ENCODE measurements at regions not wholly inside any gene's neighbourhood (a gene's known extent, or its start where the extent isn't known, plus 50 kb on each side); places are given as distances from the start of the nearest gene placed in this dataset.
A peak's percentile ranks its signal among the peaks of the same experiment; 100 is the strongest.

DNA sequence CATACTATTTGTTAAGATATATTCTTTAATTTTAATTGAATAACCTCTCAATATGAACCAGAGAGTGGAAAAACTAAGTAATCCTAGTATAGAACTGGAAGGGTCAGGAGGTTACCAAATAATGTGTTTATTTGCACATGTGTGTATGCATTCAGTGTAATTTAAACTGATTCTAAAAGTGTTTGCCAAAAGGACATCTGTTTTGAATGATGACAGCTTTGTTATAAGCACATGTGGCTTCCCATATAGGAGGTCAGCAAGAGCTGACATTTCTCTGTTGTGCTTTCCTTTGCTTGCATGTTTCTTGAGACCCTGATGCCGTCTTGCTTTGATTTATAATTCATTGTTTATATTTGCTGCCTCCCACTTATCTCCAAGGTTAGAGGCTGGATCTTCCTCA is 383.4 kb downstream of the BRINP1 start:
- DNase-seq = no peak

DNA sequence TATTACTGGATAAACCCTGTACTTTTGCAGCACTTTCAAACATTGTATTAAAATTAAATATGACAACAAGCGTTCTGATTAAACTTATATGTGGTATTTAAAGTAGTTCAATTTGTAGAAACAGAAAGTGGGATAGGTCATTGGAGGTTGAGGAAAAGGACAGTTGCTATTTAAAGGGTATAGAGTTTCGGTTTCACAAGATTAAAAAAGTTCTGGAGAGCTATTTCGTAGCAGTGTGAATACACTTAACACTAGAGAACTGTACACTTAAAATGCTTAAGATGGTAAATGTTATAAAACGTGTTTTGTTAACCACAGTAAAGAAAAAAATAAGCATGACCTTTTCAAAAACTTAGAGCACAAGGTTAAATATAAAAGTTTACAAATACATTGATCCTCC is 382.1 kb downstream of the BRINP1 start:
- no peak for DNase-seq

DNA sequence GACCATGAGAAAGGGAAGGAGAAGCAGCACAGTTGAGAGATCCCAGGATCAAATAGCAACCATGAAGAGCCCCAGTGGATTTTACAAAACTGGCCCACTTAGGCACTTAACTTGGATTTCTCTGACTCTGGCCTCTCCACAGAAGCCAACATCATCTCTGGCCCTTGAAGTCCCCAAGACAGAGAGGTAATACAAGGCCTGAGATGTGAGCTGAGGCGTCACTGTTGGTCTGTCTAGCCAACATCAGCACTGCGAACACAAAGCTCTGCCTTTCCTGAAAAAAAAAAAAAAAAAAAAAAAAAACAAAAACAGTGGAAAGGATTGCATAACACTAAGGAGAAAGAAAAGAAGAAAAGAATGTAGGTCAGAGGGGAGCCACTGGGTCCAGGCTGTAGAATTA is 378.3 kb downstream of the BRINP1 start:
- DNase-seq = no peak

DNA sequence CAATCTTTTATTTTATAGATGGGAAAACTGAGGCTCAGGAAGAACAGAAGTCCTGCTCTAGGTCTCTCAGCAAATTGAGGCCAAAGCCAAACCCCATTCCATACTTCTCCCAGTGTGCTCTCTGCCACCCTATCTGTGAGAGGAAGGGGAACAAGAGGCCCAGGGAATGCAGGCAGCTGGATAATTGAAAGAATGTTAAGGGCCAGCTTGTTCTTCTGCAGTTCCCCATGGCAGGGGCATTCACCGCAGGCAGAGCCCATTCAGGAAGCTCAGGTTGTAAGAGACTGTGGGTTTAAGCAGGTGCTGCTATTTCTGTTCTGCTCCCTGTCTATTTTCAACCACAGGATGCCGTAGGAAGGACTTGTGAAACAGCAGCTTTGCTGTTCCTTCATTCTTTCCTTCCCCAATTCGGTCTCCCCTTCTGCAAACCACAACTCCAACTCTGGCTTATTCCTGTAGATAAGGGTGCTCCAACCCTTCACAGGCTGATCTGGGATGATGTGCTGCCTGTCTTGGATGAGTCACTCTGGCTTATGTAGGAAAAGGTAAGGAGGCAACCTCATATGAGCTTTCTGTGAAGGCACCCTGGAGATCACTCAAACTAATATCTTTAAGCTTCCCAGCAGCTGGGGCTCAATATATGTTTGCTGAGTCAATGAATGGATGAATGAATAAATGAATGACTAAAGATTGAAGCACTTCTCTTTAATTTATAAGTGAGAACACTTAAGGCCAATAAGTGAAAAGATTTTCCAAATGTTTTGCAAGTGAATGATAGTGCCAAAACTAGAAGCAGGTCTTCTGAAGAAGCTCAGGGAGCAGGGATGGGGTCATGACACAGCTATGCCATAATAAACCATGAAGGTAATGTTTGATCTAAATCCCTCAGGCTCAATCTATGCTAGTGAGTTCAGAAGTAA is 377.6 kb downstream of the BRINP1 start:
- no peak for DNase-seq

DNA sequence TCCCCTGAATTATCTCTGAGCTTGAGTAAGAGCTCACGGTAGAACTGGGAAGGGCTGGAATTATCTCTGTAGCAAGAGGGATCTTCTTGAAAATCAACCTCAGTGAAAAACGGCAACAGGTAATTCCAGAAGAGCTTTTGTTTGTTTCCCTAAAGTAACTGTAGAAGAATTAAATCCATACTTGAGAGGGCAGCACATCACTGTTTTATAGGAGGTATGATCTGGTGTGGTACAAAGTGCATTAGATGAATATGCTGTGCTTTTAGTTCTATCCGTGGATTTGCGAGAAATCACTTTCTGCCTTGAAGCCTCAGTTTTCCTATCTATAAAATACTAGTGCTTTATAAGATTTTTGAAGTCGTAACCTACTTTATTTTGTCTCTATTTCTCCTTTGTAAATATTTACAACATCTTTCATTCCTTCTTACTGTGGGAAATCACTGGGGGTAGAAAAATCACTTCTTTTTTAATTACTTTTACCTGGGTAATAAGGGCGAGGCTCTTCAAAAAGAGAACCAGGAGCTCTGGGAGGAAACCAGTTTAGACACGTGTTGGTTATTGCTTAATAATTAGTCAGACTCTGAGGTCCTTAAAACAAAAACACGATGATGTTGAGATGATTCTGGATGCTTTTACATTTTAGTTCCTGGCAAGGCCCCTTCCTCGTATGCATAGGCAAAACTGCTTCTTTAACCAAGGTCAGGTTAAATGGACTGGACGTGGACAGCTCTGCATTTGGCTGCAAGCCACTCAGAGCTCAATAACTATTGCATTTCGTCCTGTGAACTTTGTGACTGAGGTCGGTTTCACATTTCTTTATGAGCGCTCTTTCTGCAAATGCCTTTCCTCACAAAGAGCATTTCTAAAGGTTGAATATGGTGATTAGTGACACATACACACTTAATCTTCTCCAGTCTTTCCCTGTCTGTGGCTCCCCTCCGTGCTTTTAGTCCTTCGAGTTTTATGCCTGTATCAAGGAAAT is 376.1 kb downstream of the BRINP1 start:
- DNase-seq = no peak

DNA sequence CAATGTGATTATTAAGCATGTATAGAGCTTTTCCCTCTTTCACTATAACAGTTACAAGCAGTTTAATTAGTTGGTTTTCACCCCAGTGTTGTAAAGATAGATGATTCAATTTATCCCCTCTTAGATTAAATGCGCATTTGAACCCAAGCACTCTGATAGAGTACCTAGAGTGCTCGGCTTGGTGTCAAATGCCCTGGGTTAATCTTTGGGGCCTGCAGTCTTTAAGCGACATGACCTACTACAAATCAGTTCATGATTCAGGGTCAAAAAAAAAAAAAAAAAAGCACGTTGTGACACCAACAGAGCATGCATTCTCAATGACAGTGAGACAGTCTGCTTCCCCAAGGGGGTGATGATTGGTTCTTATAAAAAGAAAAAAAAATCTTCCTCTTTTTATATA is 375.3 kb downstream of the BRINP1 start:
- DNase-seq = no peak

DNA sequence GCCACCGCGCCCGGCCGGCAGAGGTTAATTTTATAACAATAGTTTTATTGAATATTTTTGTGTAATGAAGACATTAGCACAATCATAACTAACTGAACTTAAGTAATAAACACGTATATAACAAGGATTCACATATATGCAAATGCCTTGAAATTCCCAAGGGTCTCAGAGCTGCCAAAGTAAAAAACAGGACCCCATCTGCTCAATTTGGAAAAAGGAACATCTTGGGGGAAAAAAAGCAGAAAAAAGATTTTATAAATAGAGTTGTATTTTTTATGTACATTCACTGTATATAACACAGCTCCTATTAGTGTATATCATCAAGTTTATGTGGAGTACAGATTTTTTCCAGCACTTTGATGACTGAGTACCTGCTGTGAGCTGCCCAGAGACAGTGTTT is 366.7 kb downstream of the BRINP1 start:
- no peak for DNase-seq

DNA sequence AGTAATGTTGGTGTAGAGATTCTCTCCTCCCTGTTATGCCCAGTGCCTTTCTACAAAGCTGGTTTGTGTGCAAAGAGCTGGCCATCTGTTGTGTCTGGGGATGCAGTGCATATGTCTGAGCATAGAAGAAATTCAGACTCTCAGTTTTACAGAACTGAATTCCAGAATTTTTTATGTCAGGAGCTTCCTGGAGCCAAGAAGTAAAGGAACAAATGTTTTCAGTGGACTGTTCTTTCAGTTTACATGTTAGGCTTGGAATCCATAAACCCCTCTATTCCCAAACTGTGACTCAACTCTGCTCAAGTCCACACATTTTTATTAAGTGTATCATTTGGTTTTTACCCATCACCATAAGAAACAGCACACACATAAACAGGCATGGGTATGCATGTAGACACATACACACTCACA is 366.0 kb downstream of the BRINP1 start:
- DNase-seq = no peak

DNA sequence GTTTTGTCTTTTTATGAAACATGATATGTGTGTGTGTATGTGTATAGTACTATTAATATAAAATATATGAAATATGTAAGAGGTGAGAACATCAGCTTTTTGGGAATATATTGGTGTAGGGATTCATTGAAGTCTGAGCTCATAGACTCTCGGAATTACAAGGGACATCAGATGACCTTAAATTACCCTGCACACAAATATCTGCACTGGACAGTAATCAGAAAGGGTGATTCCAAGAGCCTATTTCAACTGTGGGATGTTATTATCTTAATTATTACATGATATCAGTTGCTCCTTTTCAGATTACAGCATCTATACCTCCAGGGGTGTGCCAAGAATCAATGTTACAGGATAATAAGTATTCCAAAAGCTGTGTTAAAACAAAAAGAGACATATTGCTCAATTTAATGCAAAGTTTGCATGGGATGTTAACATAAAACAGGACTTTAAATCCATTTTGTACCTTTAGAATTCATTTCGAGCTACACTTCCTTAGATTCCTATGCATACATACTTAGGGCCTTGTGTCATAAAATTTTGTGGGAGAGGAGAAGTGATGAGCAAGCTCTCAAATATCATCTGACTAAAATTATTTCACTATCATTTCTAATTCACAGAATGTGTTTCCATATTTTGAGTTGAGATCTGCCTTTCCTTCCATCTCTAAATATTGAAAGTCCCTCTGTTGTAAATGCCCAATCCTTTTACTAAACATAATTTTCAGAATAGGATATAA is 365.2 kb downstream of the BRINP1 start:
- peak; percentile 33 for DNase-seq

DNA sequence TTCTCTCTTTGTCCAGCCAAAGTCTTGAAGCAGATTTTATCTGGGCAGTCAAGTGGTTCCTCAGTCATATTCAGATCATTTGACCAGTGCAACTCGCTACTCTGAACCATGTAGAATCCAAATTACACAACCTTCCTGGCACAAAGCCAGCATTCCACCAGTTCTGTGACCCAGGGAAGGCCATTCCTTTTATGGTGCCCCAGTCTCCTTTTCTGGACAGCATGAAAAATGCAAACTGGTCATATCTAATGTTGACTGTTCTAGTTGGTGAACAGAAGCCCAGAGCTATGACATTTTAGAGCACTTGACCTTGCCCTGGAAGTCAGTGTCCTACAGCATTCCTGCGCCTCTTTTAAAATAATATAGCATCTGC is 364.6 kb downstream of the BRINP1 start:
- DNase-seq = peak; percentile 73

DNA sequence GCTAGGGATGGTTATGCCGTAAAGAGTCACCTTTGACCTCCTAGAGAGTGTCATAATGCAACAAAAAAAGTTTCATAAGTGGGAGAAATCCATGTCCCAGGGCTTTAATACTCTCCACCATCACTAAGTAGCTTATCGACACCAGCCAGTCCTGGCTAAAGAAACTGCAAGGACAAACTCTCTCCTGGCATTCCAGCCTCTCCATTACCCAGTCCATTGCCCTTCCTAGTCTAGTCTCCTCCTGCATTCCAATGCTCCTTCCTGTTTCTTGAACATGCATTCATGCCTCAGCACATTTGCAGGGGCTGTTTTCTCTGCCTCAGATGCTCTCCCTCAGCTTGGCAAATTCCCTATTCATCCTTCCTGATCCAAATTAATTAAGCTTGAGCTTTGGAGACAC is 364.1 kb downstream of the BRINP1 start:
- DNase-seq = no peak

DNA sequence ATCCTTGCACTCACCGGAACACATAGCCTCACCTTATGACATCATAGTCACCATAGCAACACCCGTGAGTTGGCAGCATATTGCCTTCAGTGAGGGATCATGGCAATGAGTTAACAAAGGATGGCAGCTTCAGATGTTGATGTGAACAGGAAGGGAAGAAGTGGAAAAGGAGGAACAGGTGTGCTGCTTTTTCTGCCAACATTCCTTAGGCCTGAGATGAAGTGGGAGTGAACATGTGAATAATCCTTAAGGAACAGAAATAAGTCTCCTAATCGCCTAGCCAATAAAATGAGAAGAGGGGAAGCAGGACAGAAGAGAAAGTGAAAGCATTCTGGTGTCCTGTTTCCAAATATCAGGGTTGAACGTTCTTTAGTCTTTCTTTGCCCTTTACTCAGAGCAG is 360.0 kb downstream of the BRINP1 start:
- no peak for DNase-seq

DNA sequence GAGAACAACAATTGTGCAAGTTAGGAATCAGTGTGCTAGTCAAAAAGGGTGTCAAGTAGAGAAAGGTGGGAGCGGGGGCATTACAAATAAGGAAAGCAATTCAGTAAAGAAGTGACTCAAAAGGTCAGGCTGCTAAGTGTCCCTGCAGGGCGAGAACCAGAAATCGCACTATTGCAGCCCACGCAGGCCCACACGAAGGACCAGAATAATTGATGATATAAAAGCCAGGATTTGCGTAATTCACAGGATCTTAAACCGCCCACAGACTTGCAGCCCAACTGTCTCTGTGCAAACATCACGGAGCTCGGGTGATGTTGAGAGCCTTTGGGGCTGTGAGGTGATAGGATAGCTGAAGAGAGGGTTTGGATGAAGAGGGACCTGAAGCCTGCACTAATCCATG is 349.0 kb downstream of the BRINP1 start:
- no peak for DNase-seq

DNA sequence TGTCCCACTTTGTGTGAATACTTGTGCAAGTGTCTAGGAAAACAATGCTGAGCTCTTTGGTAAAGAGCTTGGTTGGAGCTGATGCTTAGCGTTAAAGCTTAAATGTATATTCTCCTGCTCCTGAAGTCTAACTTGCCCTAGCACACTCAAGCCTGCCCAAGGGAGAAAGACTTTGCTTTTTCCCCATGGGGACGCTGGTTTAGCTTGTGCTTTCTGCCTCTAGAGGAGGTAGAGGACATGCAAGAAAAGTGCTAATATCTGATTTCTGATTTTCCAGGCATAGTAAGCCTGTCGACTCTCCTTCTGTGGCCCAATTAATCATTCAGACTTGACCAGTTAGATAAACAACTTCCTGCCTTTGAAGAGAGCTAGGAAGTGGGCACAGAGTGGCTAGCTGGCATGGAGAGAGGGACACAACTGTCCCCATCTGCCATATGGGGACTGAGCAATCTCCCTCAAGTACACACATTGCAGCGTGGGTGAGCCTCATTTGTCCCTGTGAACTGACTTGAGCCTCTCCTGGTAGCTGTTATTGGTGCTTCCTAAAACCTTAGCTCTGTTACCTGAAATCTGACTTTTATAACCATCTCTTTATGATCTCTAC is 348.4 kb downstream of the BRINP1 start:
- DNase-seq = no peak

DNA sequence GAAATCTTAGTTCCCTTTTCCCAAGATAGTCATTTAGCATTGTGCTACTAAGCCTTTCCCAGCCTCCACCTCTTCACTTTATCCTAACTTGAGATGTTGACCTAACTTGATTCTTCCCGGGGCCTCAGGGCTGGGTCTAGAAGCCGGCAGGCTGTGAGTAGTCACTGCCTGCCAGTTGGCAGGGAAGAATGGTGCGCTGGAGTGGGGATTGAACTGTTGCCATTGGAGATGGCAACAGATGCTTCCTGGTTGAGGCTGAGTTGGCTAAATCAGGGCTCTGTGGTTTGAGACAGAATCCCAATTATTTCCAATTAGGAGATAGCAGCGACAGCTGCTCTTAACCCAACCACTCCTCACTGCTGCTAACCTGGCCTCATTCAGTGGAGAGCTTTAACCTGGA is 343.1 kb downstream of the BRINP1 start:
- DNase-seq = no peak

DNA sequence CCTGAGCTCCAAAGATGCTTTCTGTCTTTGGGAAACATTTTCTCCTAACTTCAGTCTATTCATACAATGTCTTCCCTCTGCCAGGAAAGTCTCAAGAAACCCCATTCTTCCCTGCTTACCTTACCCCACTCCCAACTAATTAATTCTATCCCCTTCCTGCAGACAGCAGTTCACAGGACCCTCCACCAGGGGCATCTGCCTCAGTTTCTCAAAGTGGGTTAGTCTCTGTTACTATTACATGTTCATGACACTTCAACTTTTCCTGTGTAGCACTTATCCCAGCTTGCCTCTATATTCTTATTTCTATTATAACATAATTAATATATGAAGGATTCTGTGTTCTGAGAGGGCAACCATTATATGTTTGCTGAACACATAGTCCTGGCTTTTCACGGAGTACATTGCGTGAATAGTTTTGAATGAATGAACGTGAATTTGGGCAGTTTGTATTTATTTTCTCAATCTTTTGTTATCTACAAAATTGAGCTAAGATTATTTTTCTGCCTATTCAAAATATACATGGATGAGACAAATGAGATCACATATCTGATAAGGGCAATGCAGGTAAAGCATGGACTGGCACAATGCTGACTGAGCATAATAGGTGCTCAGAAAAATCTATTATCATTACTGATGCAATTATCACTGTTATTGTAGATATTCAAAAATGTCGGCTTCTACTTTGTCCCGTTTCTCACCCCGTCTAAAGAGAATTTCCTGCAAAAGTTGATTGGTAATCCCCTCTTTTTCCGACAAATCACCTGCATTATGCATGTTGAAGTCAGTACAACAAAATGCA is 341.1 kb downstream of the BRINP1 start:
- no peak for DNase-seq

DNA sequence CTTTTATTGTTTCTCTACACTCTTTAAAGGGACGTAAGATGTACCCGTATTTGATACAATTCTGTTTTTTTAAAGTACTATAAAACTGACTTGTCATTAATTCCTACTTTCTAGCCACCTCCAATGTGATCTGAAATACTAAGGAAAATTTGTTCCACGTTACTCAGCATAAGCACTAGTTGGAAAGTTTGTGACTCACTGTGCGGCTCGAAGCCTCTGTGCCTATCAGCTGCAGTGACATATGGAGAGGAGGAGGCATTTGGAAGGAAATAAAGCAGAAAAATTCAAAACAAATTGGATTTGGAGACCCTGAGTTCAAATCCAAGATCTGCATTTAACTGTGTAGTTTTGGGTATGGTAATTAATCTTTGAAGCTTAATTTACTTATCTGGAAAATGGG is 339.3 kb downstream of the BRINP1 start:
- DNase-seq = no peak

DNA sequence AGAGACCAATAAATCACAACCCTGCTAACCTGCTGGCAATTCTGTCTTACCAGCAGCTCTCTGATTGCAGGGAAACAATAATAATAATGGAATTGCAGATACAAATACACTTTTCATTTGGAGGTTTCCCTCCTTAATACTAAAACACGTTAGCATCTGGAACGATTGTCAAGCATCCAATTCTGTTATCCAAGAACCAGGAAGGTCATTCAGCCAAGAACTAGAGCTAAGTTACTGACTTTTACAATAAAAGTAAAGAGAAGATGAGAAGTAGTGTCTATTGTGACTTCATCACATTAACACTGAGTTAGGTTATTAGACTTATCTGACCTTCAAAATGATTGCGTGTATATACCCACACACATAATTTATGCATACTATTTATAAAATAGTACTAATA is 335.6 kb downstream of the BRINP1 start:
- no peak for DNase-seq

DNA sequence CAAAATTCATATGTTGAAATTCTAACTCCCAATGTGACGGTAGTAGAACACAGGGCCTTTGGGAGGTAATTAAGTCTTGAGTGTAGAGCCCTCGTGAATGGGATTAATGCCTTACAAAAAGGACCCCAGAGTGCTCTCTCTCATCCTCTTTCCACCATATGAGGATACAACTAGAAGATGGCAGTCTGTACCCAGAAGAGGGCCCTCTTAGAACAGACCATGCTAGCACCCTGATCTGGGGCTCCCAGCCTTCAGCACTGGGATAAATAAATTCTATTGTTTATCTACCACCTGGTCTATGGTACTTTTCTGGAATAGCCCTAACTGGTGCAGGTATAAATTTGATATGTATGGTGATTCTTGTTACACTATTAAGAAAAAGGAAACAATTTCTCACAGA is 332.3 kb downstream of the BRINP1 start:
- no peak for DNase-seq

DNA sequence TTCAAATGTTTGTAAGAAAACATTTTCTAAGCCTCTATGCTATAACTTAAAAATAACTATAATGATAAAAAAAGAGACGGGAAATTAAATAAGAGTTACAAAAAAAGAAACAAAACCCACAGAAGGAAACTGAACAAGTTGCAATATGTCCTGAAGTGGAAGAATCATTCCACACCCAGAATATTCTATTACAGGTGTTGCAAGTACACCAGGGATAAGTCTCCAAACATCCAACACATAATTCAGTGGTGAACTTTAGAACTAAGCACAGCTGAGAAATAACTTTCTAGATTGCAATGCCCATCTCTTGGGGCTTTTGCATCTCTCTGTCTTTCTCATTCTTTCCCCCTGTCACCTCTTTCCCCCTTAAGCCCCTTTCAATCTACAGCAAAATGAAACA is 325.2 kb downstream of the BRINP1 start:
- DNase-seq = no peak

DNA sequence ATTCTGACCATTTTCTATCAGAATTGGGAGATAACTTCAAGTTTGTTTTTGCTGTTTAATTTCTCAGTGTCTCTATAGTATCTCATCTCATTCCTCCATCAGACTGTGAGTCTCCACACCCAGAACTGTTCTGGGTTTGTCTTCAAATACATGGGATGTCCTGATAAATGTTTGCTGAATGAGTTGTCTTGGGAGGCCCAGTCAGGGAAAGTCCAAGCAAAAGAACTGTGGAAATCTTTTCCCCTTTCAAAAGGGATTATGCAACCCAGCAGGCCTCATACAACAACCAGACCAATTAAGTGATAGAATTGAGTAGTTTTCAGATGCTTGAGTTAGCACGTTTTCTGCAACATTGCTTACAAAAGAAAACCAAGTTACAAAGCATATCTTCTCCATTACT is 324.4 kb downstream of the BRINP1 start:
- DNase-seq = no peak

Data from amniotic stem cell (primary cell).